Stimulated activated naive B cell treated with anti-CD40 and anti-IgM and Interleukin-4, amounts not matched to agents 10 μg/mL and 1 μg/mL and 100 μg/mL, for 72 hours (primary cell): ENCODE measurements at regions not wholly inside any gene's neighbourhood (a gene's known extent, or its start where the extent isn't known, plus 50 kb on each side); places are given as distances from the start of the nearest gene placed in this dataset.

Experiments
- ATAC-seq, 2 donors: fragments of 150-1000 bp; cut with Tn5 transposase; replicated peaks; 2 replicates each; pipeline ENCODE4 v1.10.0; 2021; ENCODE audit warnings: moderate library complexity in 1 of 2
- DNase-seq: peaks from one replicate; pipeline ENCODE4 v3.0.0; 2021
- H3K27ac Mint-ChIP-seq: one replicate; pipeline ENCODE4 v1.8.0; 2022; ENCODE audit warnings: mild to moderate bottlenecking, mixed read lengths
- H3K27me3 Mint-ChIP-seq, 2 donors: one replicate each; pipeline ENCODE4 v1.8.0; 2022; ENCODE audit warnings: mixed read lengths in 2 of 2
- H3K36me3 Mint-ChIP-seq, 2 donors: one replicate each; pipeline ENCODE4 v1.8.0; 2022; ENCODE audit warnings: mixed read lengths in 2 of 2, mild to moderate bottlenecking in 1 of 2
- H3K4me1 Mint-ChIP-seq, 2 donors: one replicate each; pipeline ENCODE4 v1.8.0; 2022; ENCODE audit warnings: mixed read lengths in 2 of 2, mild to moderate bottlenecking in 1 of 2
- H3K4me3 Mint-ChIP-seq, 2 donors: one replicate each; pipeline ENCODE4 v1.8.0; 2022; ENCODE audit warnings: mild to moderate bottlenecking in 2 of 2, mixed read lengths in 2 of 2, moderate library complexity in 1 of 2
- H3K9me3 Mint-ChIP-seq, 2 donors: one replicate each; pipeline ENCODE4 v1.8.0; 2022; ENCODE audit warnings: mixed read lengths in 2 of 2, mild to moderate bottlenecking in 1 of 2

GRCh38 chr2:134134827-134135226 is 119.0 kb upstream of the MGAT5 start:
- peaks cover 47 to 78% of the 10 kb centered on the region in 2 donors for H3K4me1 Mint-ChIP-seq
- DNase-seq (no peak), ATAC-seq (no peak)
- no peaks in the 10 kb centered on the region for H3K27me3 Mint-ChIP-seq
- H3K36me3 Mint-ChIP-seq = peaks cover 22 to 36% of the 10 kb centered on the region in 2 donors
- no peak overlapping the region for H3K27ac Mint-ChIP-seq
- no peak overlapping the region for H3K4me3 Mint-ChIP-seq
- no peaks in the 10 kb centered on the region for H3K9me3 Mint-ChIP-seq

- DNase-seq (no peak), ATAC-seq (no peak)
- H3K9me3 Mint-ChIP-seq = no peaks in the 10 kb centered on the region
- H3K27me3 Mint-ChIP-seq = no peaks in the 10 kb centered on the region
- H3K36me3 Mint-ChIP-seq = peaks cover 20 to 34% of the 10 kb centered on the region in 2 donors
- H3K27ac Mint-ChIP-seq = no peak overlapping the region
- H3K4me1 Mint-ChIP-seq = peaks cover 54 to 87% of the 10 kb centered on the region in 2 donors
- H3K4me3 Mint-ChIP-seq = no peak overlapping the region
Measured at GRCh38 chr2:134135793-134136192, 118.1 kb upstream of the MGAT5 start.

GRCh38 chr2:134136731-134137130 is 117.1 kb upstream of the MGAT5 start:
- no peaks in the 10 kb centered on the region for H3K9me3 Mint-ChIP-seq
- H3K36me3 Mint-ChIP-seq = peaks cover 14 to 29% of the 10 kb centered on the region in 2 donors
- peaks cover 60 to 94% of the 10 kb centered on the region in 2 donors for H3K4me1 Mint-ChIP-seq
- DNase-seq = no peak
- peak overlapping the region; percentile 94 for H3K27ac Mint-ChIP-seq
- H3K27me3 Mint-ChIP-seq = no peaks in the 10 kb centered on the region
- ATAC-seq = peak; percentile 24 to 34
- H3K4me3 Mint-ChIP-seq = peak overlapping the region; percentile 80 to 81

GRCh38 chr2:134137182-134137611 is 116.7 kb upstream of the MGAT5 start:
- Mint-ChIP-seq H3K27me3 (no peaks in the 10 kb centered on the region), H3K9me3 (no peaks in the 10 kb centered on the region), H3K4me3 (peak overlapping the region; percentile 80 to 81), H3K36me3 (peaks cover 13 to 29% of the 10 kb centered on the region in 2 donors), H3K27ac (peak overlapping the region; percentile 94), H3K4me1 (peaks cover 63 to 94% of the 10 kb centered on the region in 2 donors)
- ATAC-seq (peak; percentile 79 to 85), DNase-seq (no peak)

GRCh38 chr2:134138115-134138514 is 115.8 kb upstream of the MGAT5 start:
- Mint-ChIP-seq H3K4me1 (peaks cover 66 to 95% of the 10 kb centered on the region in 2 donors), H3K27ac (peak overlapping the region; percentile 80)

GRCh38 chr2:134139611-134140010 is 114.3 kb upstream of the MGAT5 start:
- DNase-seq (no peak), ATAC-seq (no peak)
- Mint-ChIP-seq H3K36me3 (peaks cover 21 to 39% of the 10 kb centered on the region in 2 donors), H3K27ac (peak overlapping the region; percentile 20), H3K4me1 (peaks cover 68 to 95% of the 10 kb centered on the region in 2 donors), H3K4me3 (no peak overlapping the region), H3K9me3 (no peaks in the 10 kb centered on the region), H3K27me3 (no peaks in the 10 kb centered on the region)

More at GRCh38 chr2:134138115-134138514, 115.8 kb upstream of the MGAT5 start:
- no peaks in the 10 kb centered on the region for H3K27me3 Mint-ChIP-seq
- H3K36me3 Mint-ChIP-seq = peaks cover 16 to 33% of the 10 kb centered on the region in 2 donors
- no peak for DNase-seq
- H3K4me3 Mint-ChIP-seq = peak overlapping the region in 1 of 2 donors; percentile 27
- no peaks in the 10 kb centered on the region for H3K9me3 Mint-ChIP-seq
- ATAC-seq = no peak

- H3K27me3 Mint-ChIP-seq = no peaks in the 10 kb centered on the region
- H3K27ac Mint-ChIP-seq = peak overlapping the region; percentile 37
- H3K36me3 Mint-ChIP-seq = peaks cover 23 to 43% of the 10 kb centered on the region in 2 donors
- peaks cover 67 to 95% of the 10 kb centered on the region in 2 donors for H3K4me1 Mint-ChIP-seq
- ATAC-seq (no peak), DNase-seq (no peak)
- H3K9me3 Mint-ChIP-seq = no peaks in the 10 kb centered on the region
- no peak overlapping the region for H3K4me3 Mint-ChIP-seq
Measured at GRCh38 chr2:134140251-134140661, 113.6 kb upstream of the MGAT5 start.

- DNase-seq (no peak), ATAC-seq (peak in 1 of 2 donors; percentile 29)
- H3K27ac Mint-ChIP-seq = peak overlapping the region; percentile 48
- peak overlapping the region in 1 of 2 donors; percentile 6 for H3K4me3 Mint-ChIP-seq
- H3K4me1 Mint-ChIP-seq = peaks cover 74 to 97% of the 10 kb centered on the region in 2 donors
- H3K36me3 Mint-ChIP-seq = peaks cover 26 to 46% of the 10 kb centered on the region in 2 donors
- H3K27me3 Mint-ChIP-seq = no peaks in the 10 kb centered on the region
- H3K9me3 Mint-ChIP-seq = no peaks in the 10 kb centered on the region
Measured at GRCh38 chr2:134141598-134142340, 112.1 kb upstream of the MGAT5 start.

GRCh38 chr2:134142341-134142738 is 111.5 kb upstream of the MGAT5 start:
- no peaks in the 10 kb centered on the region for H3K9me3 Mint-ChIP-seq
- DNase-seq (no peak), ATAC-seq (peak in 1 of 2 donors; percentile 35)
- H3K36me3 Mint-ChIP-seq = peaks cover 26 to 45% of the 10 kb centered on the region in 2 donors
- H3K4me1 Mint-ChIP-seq = peaks cover 68 to 96% of the 10 kb centered on the region in 2 donors
- H3K27me3 Mint-ChIP-seq = no peaks in the 10 kb centered on the region
- peak overlapping the region; percentile 75 for H3K27ac Mint-ChIP-seq
- no peak overlapping the region for H3K4me3 Mint-ChIP-seq

GRCh38 chr2:134142903-134143302 is 111.0 kb upstream of the MGAT5 start:
- Mint-ChIP-seq H3K4me1 (peaks cover 68 to 96% of the 10 kb centered on the region in 2 donors), H3K27ac (peak overlapping the region; percentile 75), H3K4me3 (no peak overlapping the region), H3K27me3 (no peaks in the 10 kb centered on the region), H3K36me3 (peaks cover 26 to 45% of the 10 kb centered on the region in 2 donors), H3K9me3 (no peaks in the 10 kb centered on the region)
- no peak for ATAC-seq
- no peak for DNase-seq

GRCh38 chr2:134143568-134143967 is 110.3 kb upstream of the MGAT5 start:
- Mint-ChIP-seq H3K27ac (peak overlapping the region; percentile 48), H3K4me3 (no peak overlapping the region), H3K36me3 (peaks cover 24 to 40% of the 10 kb centered on the region in 2 donors), H3K4me1 (peaks cover 66 to 96% of the 10 kb centered on the region in 2 donors), H3K9me3 (no peaks in the 10 kb centered on the region), H3K27me3 (no peaks in the 10 kb centered on the region)
- DNase-seq (no peak), ATAC-seq (no peak)

- Mint-ChIP-seq H3K4me1 (peaks cover 61 to 96% of the 10 kb centered on the region in 2 donors), H3K27me3 (no peaks in the 10 kb centered on the region), H3K27ac (peak overlapping the region; percentile 48), H3K9me3 (no peaks in the 10 kb centered on the region), H3K4me3 (no peak overlapping the region), H3K36me3 (peaks cover 24 to 39% of the 10 kb centered on the region in 2 donors)
- no peak for ATAC-seq
- DNase-seq = no peak
Measured at GRCh38 chr2:134144081-134144596, 109.7 kb upstream of the MGAT5 start.

GRCh38 chr2:134144651-134145050 is 109.2 kb upstream of the MGAT5 start:
- Mint-ChIP-seq H3K27me3 (no peaks in the 10 kb centered on the region), H3K27ac (no peak overlapping the region), H3K4me3 (no peak overlapping the region), H3K36me3 (peaks cover 24 to 40% of the 10 kb centered on the region in 2 donors), H3K9me3 (no peaks in the 10 kb centered on the region), H3K4me1 (peaks cover 62 to 96% of the 10 kb centered on the region in 2 donors)
- ATAC-seq = no peak
- no peak for DNase-seq

GRCh38 chr2:134145519-134145918 is 108.4 kb upstream of the MGAT5 start:
- H3K27me3 Mint-ChIP-seq = no peaks in the 10 kb centered on the region
- peaks cover 64 to 96% of the 10 kb centered on the region in 2 donors for H3K4me1 Mint-ChIP-seq
- ATAC-seq (no peak), DNase-seq (no peak)
- H3K4me3 Mint-ChIP-seq = no peak overlapping the region
- H3K36me3 Mint-ChIP-seq = peaks cover 21 to 39% of the 10 kb centered on the region in 2 donors
- peak overlapping the region; percentile 7 for H3K27ac Mint-ChIP-seq
- no peaks in the 10 kb centered on the region for H3K9me3 Mint-ChIP-seq

- H3K4me1 Mint-ChIP-seq = peaks cover 62 to 94% of the 10 kb centered on the region in 2 donors
- peaks cover 21 to 40% of the 10 kb centered on the region in 2 donors for H3K36me3 Mint-ChIP-seq
- no peak overlapping the region for H3K4me3 Mint-ChIP-seq
- ATAC-seq (peak; percentile 17 to 19), DNase-seq (no peak)
- peak overlapping the region; percentile 7 for H3K27ac Mint-ChIP-seq
- no peaks in the 10 kb centered on the region for H3K27me3 Mint-ChIP-seq
- H3K9me3 Mint-ChIP-seq = no peaks in the 10 kb centered on the region
Measured at GRCh38 chr2:134146161-134146560, 107.7 kb upstream of the MGAT5 start.
